HepG2 (cell line): ENCODE measurements at regions not wholly inside any gene's neighbourhood (a gene's known extent, or its start where the extent isn't known, plus 50 kb on each side); places are given as distances from the start of the nearest gene placed in this dataset.

Experiments
- ATAC-seq: fragments of 200-7000 bp; cut with Tn5 transposase; 3 replicates; pipeline ENCODE4 v1.9.1; 2020; ENCODE audit warnings: mild to moderate bottlenecking, moderate library complexity
- BruUV-seq: library from RNA; stranded (reverse); fragments of 400-500 nt; replicated peaks from 2 replicates; lab custom pipeline; 2021; lab: Mats Ljungman, UMichigan
- CTCF ChIA-PET: fragments of 300-600 bp; formaldehyde crosslinking; extraction: SDS; loops from one replicate; lab custom pipeline; 2021; ENCODE audit warnings: low total read pairs, inconsistent platforms, low intra/inter-chr PET ratio; lab: Yijun Ruan, JAX
- POLR2A ChIA-PET: fragments of 350-600 bp; sonication (Branson Sonifier 250); formaldehyde crosslinking; loops from one replicate; lab custom pipeline; 2020; ENCODE audit warnings: antibody characterized with exemption, inconsistent platforms; lab: Yijun Ruan, JAX
- DNase-seq: peaks from one replicate; pipeline ENCODE4 v3.0.0-alpha.2; 2015; ENCODE audit warnings: low spot score
- FAIRE-seq: peaks from 3 replicates; lab custom pipeline; 2011; peaks lifted over from hg19 to GRCh38; lab: Jason Lieb, UNC
- H2AFZ ChIP-seq: one replicate; pipeline ENCODE4 v1.6.1; 2011; ENCODE audit warnings: low read length, inconsistent platforms
- H3K27ac ChIP-seq: fragments of 300-600 bp; 3 replicates; pipeline ENCODE4 v1.8.0; 2011; ENCODE audit warnings: mixed run types, mild to moderate bottlenecking, mixed read lengths, low read length, inconsistent platforms; ENCODE audit not compliant: insufficient read depth; ENCODE audit errors: extremely low read length
- H3K27me3 ChIP-seq, 2 experiments: fragments of 200-600 bp in 1 of 2; 2 replicates in 1 of 2; 3 replicates in 1 of 2; pipeline versions ENCODE4 v1.6.0 to v1.8.0; 2011; ENCODE audit warnings: low read length in 2 of 2, mild to moderate bottlenecking in 2 of 2, moderate library complexity in 2 of 2, inconsistent platforms in 1 of 2; ENCODE audit not compliant: insufficient read depth in 2 of 2, control insufficient read depth in 1 of 2
- H3K36me3 ChIP-seq, 2 experiments: fragments of 200-600 bp in 1 of 2; replicated peaks in 1 of 2; 2 replicates in 1 of 2; 3 replicates in 1 of 2; pipeline versions ENCODE4 v1.5.1 to v1.8.0; 2011; ENCODE audit warnings: low read length in 2 of 2, inconsistent platforms in 1 of 2; ENCODE audit not compliant: insufficient read depth in 2 of 2, control insufficient read depth in 1 of 2
- H3K4me1 ChIP-seq: 2 replicates; pipeline ENCODE4 v1.5.1; 2012; ENCODE audit warnings: low read length, inconsistent platforms; ENCODE audit not compliant: insufficient read depth
- H3K4me2 ChIP-seq: 2 replicates; pipeline ENCODE4 v1.6.0; 2011; ENCODE audit warnings: low read depth, low read length, inconsistent platforms
- H3K4me3 ChIP-seq, 3 experiments: fragments of 200-600 bp in 1 of 3; sonication (generic), shearing (Covaris generic) in 1 of 3; replicated peaks in 1 of 3; 2 replicates each; pipeline ENCODE4 v1.5.1; 2011 to 2016; ENCODE audit warnings: low read length in 3 of 3, inconsistent platforms in 2 of 3, low read depth in 2 of 3, mild to moderate bottlenecking in 2 of 3, control low read depth in 1 of 3, mixed read lengths in 1 of 3; ENCODE audit not compliant: insufficient read depth in 1 of 3
- H3K79me2 ChIP-seq: one replicate; pipeline ENCODE4 v1.6.1; 2011; ENCODE audit warnings: low read length, inconsistent platforms; ENCODE audit not compliant: insufficient read depth
- H3K9ac ChIP-seq: 2 replicates; pipeline ENCODE4 v1.6.0; 2011; ENCODE audit warnings: mild to moderate bottlenecking, low read depth, low read length, inconsistent platforms; ENCODE audit not compliant: insufficient read depth
- H3K9me3 ChIP-seq: 2 replicates; pipeline ENCODE4 v1.5.1; 2012; ENCODE audit warnings: mild to moderate bottlenecking, low read length
- H4K20me1 ChIP-seq: 2 replicates; pipeline ENCODE4 v1.6.0; 2011; ENCODE audit warnings: inconsistent platforms, mild to moderate bottlenecking, low read length, moderate library complexity; ENCODE audit not compliant: insufficient read depth
- CEBPB ChIP-seq: IDR thresholded peaks from 2 replicates; pipeline ENCODE4 v1.6.1; 2011; ENCODE audit warnings: low read depth, low read length, improper control_type of control experiment, borderline replicate concordance
- IRF2 ChIP-seq: IDR thresholded peaks from 2 replicates; pipeline ENCODE4 v1.6.1; 2018; ENCODE audit warnings: missing genetic modification reagents, missing compliant biosample characterization
- MED13 ChIP-seq: sonication (generic); formaldehyde crosslinking; IDR thresholded peaks from 2 replicates; pipeline ENCODE4 v1.5.0; 2020; ENCODE audit warnings: missing genetic modification reagents
- NFE2L2 ChIP-seq: fragments of 150-350 bp; IDR thresholded peaks from 2 replicates; pipeline ENCODE4 v1.6.1; 2014; ENCODE audit warnings: low read length
- NR2F6 ChIP-seq, 2 experiments: IDR thresholded peaks; 2 replicates each; pipeline ENCODE4 v1.6.1; 2016; ENCODE audit warnings: antibody characterized with exemption in 1 of 2, mild to moderate bottlenecking in 1 of 2
- POLR2AphosphoS2 ChIP-seq: IDR thresholded peaks from 2 replicates; pipeline ENCODE4 v1.6.1; 2011; ENCODE audit warnings: low read depth, low read length, improper control_type of control experiment
- RARA ChIP-seq: IDR thresholded peaks from 2 replicates; pipeline ENCODE4 v1.6.1; 2016; ENCODE audit warnings: missing genetic modification reagents, missing compliant biosample characterization
- SOX5 ChIP-seq: IDR thresholded peaks from 2 replicates; pipeline ENCODE4 v1.6.1; 2016; ENCODE audit warnings: borderline replicate concordance
- SRF ChIP-seq: IDR thresholded peaks from 2 replicates; pipeline ENCODE4 v1.6.1; 2011; ENCODE audit warnings: mild to moderate bottlenecking, low read depth, low read length, moderate library complexity
- ZFX ChIP-seq: sonication (generic); formaldehyde crosslinking; IDR thresholded peaks from 2 replicates; pipeline ENCODE4 v1.4.0; 2020; ENCODE audit warnings: mild to moderate bottlenecking, low read depth, missing genetic modification reagents, moderate library complexity
- ZNF12 ChIP-seq: sonication (generic); formaldehyde crosslinking; IDR thresholded peaks from 2 replicates; pipeline ENCODE4 v1.5.0; 2020; ENCODE audit warnings: missing genetic modification reagents
- ZNF17 ChIP-seq: sonication (generic); formaldehyde crosslinking; IDR thresholded peaks from 2 replicates; pipeline ENCODE4 v1.5.0; 2020; ENCODE audit warnings: mild to moderate bottlenecking, missing genetic modification reagents
- ZNF605 ChIP-seq: sonication (generic); formaldehyde crosslinking; IDR thresholded peaks from 2 replicates; pipeline ENCODE4 v1.8.0; 2022; ENCODE audit warnings: mild to moderate bottlenecking, missing genetic modification reagents
- WGBS: methylation state at CpG from one replicate; pipeline ENCODE4 v1.1.6; 2017; ENCODE audit warnings: low lambda C conversion rate; 5-methylcytosine and 5-hydroxymethylcytosine counted together
- in situ Hi-C: cut with HindIII; loops from 2 replicates; pipeline ENCODE4 v1.10.0; 2017; ENCODE audit warnings: low pct_unique_long_range_greater_than_20kb; ENCODE audit not compliant: extremely low pct_ligation_motif_present
- intact Hi-C: fragments of 100-400 bp; cut with micrococcal nuclease; formaldehyde crosslinking; loops from one replicate; pipeline ENCODE4 v1.10.0; 2022; ENCODE audit not compliant: unreplicated experiment
- TF ChIP-seq, protein P1 (sequence below): IDR thresholded peaks from 2 replicates; pipeline ENCODE4 v1.4.0; 2020; ENCODE audit warnings: mild to moderate bottlenecking, missing genetic modification reagents
- TF ChIP-seq, protein P2 (sequence below): sonication (generic); formaldehyde crosslinking; IDR thresholded peaks from 2 replicates; pipeline ENCODE4 v1.9.0; 2021; ENCODE audit warnings: missing genetic modification reagents, borderline replicate concordance
- TF ChIP-seq, protein P3 (sequence below): sonication (generic); formaldehyde crosslinking; IDR thresholded peaks from 2 replicates; pipeline ENCODE4 v1.4.0; 2020; ENCODE audit warnings: missing genetic modification reagents
- TF ChIP-seq, protein P4 (sequence below): sonication (generic); formaldehyde crosslinking; IDR thresholded peaks from 2 replicates; pipeline ENCODE4 v1.4.0; 2020; ENCODE audit warnings: missing genetic modification reagents

DNA sequence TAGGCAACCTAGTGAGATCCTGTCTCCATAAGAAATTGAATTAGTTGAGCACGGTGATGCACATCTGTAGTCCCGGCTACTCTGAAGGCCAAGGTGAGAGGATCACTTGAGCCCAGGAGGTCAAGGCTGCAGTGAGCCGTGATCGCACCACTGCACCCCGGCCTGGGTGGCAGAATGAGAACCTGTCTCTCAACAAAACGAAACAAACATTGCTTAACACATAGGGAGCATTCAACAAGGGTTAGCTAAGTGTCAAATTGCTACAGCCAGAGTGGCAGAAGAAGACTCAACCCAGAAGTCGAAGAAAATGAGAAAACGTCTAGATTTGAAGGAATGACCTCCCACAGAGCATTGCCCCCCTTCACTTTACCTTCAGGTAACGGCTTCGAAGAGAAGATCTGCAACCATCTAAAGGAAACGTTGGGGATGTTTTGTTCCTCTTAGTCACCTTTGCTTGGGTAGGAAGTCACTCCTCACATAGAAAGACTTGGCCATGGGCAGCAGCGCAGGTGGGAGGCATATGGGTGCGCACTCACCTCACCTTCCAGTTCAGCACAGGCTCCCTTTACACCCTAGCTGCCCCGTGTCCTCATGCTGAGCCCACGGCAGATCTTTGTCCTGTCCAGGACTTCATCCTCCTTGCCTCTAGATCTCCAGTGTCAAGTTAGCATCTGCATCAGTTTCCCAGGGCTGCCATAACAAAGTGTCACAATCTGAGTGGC is 63.7 kb upstream of the SHLD1 start:
- intact Hi-C loops = no loop called here
- no peak for FAIRE-seq
- H3K27me3 ChIP-seq = peaks cover 0 to 19% of the 10 kb centered on the region in 2 experiments; a peak in 1 of 5 replicates
- BruUV-seq = no TSS peak
- no peak for DNase-seq
- no peaks in the 10 kb centered on the region for H3K79me2 ChIP-seq
- 0 out of 3 replicates have a peak, but pooled peaks have one; percentile 12 for ATAC-seq
- H4K20me1 ChIP-seq = no peaks in the 10 kb centered on the region
- WGBS = 41% methylated on average over 15 of the region's 15 CpGs
- no peak overlapping the region for H3K9ac ChIP-seq
- CTCF ChIA-PET = no interaction called here
- peaks cover 43% of the 10 kb centered on the region for H3K4me1 ChIP-seq
- no peaks in the 10 kb centered on the region for H3K9me3 ChIP-seq
- POLR2A ChIA-PET = no interaction called here
- H3K4me2 ChIP-seq = peak overlapping the region; percentile 29; the same call in 1 of the 2 replicates
- no peak overlapping the region for H3K4me3 ChIP-seq
- in situ Hi-C loops = no loop called here
- H2AFZ ChIP-seq = no peak overlapping the region
- no peak overlapping the region for H3K27ac ChIP-seq
- H3K36me3 ChIP-seq = no peaks in the 10 kb centered on the region
- TF ChIP-seq IRF2 (0 out of 2 replicates have a peak, but pooled peaks have one; percentile 39), ZNF12 (CRISPR knock-in tag) (0 out of 2 replicates have a peak, but pooled peaks have one; percentile 31), RARA (CRISPR knock-in tag) (peak; percentile 62), SRF (no peak), SOX5 (peak; percentile 14; the same call in 1 of the 2 replicates), ZNF605 (0 out of 2 replicates have a peak, but pooled peaks have one; percentile 37), CEBPB (peak; percentile 59), ZNF17 (0 out of 2 replicates have a peak, but pooled peaks have one; percentile 63), ZFX (CRISPR knock-in tag) (peak; percentile 30; the same call in 1 of the 2 replicates), MED13 (no peak), NFE2L2 (no peak), POLR2AphosphoS2 (no peak), NR2F6 (IDR thresholded peaks at IDR 0.05) (peak; percentile 40; the same call in 1 of the 2 replicates), NR2F6 (CRISPR knock-in tag; IDR thresholded peaks at IDR 0.05) (peak; percentile 31; the same call in 1 of the 2 replicates)
- TF ChIP-seq, protein P1, sequence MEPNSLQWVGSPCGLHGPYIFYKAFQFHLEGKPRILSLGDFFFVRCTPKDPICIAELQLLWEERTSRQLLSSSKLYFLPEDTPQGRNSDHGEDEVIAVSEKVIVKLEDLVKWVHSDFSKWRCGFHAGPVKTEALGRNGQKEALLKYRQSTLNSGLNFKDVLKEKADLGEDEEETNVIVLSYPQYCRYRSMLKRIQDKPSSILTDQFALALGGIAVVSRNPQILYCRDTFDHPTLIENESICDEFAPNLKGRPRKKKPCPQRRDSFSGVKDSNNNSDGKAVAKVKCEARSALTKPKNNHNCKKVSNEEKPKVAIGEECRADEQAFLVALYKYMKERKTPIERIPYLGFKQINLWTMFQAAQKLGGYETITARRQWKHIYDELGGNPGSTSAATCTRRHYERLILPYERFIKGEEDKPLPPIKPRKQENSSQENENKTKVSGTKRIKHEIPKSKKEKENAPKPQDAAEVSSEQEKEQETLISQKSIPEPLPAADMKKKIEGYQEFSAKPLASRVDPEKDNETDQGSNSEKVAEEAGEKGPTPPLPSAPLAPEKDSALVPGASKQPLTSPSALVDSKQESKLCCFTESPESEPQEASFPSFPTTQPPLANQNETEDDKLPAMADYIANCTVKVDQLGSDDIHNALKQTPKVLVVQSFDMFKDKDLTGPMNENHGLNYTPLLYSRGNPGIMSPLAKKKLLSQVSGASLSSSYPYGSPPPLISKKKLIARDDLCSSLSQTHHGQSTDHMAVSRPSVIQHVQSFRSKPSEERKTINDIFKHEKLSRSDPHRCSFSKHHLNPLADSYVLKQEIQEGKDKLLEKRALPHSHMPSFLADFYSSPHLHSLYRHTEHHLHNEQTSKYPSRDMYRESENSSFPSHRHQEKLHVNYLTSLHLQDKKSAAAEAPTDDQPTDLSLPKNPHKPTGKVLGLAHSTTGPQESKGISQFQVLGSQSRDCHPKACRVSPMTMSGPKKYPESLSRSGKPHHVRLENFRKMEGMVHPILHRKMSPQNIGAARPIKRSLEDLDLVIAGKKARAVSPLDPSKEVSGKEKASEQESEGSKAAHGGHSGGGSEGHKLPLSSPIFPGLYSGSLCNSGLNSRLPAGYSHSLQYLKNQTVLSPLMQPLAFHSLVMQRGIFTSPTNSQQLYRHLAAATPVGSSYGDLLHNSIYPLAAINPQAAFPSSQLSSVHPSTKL (CRISPR knock-in tag) = peak; percentile 45; the same call in 1 of the 2 replicates
- TF ChIP-seq, protein P2, sequence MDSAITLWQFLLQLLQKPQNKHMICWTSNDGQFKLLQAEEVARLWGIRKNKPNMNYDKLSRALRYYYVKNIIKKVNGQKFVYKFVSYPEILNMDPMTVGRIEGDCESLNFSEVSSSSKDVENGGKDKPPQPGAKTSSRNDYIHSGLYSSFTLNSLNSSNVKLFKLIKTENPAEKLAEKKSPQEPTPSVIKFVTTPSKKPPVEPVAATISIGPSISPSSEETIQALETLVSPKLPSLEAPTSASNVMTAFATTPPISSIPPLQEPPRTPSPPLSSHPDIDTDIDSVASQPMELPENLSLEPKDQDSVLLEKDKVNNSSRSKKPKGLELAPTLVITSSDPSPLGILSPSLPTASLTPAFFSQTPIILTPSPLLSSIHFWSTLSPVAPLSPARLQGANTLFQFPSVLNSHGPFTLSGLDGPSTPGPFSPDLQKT (CRISPR knock-in tag) = no peak
- TF ChIP-seq, protein P3, sequence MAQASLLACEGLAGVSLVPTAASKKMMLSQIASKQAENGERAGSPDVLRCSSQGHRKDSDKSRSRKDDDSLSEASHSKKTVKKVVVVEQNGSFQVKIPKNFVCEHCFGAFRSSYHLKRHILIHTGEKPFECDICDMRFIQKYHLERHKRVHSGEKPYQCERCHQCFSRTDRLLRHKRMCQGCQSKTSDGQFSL (CRISPR knock-in tag) = no peak
- TF ChIP-seq, protein P4, sequence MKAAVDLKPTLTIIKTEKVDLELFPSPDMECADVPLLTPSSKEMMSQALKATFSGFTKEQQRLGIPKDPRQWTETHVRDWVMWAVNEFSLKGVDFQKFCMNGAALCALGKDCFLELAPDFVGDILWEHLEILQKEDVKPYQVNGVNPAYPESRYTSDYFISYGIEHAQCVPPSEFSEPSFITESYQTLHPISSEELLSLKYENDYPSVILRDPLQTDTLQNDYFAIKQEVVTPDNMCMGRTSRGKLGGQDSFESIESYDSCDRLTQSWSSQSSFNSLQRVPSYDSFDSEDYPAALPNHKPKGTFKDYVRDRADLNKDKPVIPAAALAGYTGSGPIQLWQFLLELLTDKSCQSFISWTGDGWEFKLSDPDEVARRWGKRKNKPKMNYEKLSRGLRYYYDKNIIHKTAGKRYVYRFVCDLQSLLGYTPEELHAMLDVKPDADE (CRISPR knock-in tag) = no peak
